RKO (cell line): ENCODE measurements at regions not wholly inside any gene's neighbourhood (a gene's known extent, or its start where the extent isn't known, plus 50 kb on each side); places are given as distances from the start of the nearest gene placed in this dataset.
"Not testable (repeated sequence)": the region's sequence is repeated elsewhere in the genome, so short reads cannot be mapped to it uniquely, and the experiment has no call there.

Experiments used
- DNase-seq: peaks from one replicate; pipeline ENCODE4 v3.0.0-alpha.2; 2016; ENCODE audit warnings: low spot score

- no peak for DNase-seq
These were observed 98.0 kb upstream of the EFEMP1 start for GRCh38 chr2:56021579-56021978.

GRCh38 chr2:56025469-56026193 is 102.0 kb upstream of the EFEMP1 start:
- no peak for DNase-seq

- no peak for DNase-seq
These were observed 103.2 kb upstream of the EFEMP1 start for GRCh38 chr2:56026828-56027227.

GRCh38 chr2:56030062-56030461 is 106.5 kb upstream of the EFEMP1 start:
- DNase-seq, result no peak

- DNase-seq, result no peak
These were observed 107.3 kb upstream of the EFEMP1 start for GRCh38 chr2:56030901-56031300.

- no peak for DNase-seq
These were observed 110.7 kb upstream of the EFEMP1 start for GRCh38 chr2:56034258-56034657.

- DNase-seq, result no peak
These were observed 116.6 kb upstream of the EFEMP1 start for GRCh38 chr2:56040189-56040588.

- DNase-seq, result no peak
These were observed 117.3 kb upstream of the EFEMP1 start for GRCh38 chr2:56040834-56041233.

- no peak for DNase-seq
These were observed 123.6 kb upstream of the EFEMP1 start for GRCh38 chr2:56047136-56047535.

GRCh38 chr2:56049233-56049845 is 125.8 kb upstream of the EFEMP1 start:
- no peak for DNase-seq

- DNase-seq, result no peak
These were observed 130.1 kb upstream of the EFEMP1 start for GRCh38 chr2:56053679-56054078.

- DNase-seq, result no peak
These were observed 128.4 kb upstream of the CCDC85A start for GRCh38 chr2:56055405-56055804.

- DNase-seq, result not testable (repeated sequence)
These were observed 122.5 kb upstream of the CCDC85A start for GRCh38 chr2:56061327-56061726.

GRCh38 chr2:56068746-56069145 is 115.0 kb upstream of the CCDC85A start:
- no peak for DNase-seq

GRCh38 chr2:56077359-56077915 is 106.4 kb upstream of the CCDC85A start:
- peak; percentile 51 for DNase-seq

- DNase-seq, result no peak
These were observed 101.1 kb upstream of the CCDC85A start for GRCh38 chr2:56082665-56083064.

GRCh38 chr2:56084111-56084901 is 99.5 kb upstream of the CCDC85A start:
- DNase-seq, result no peak

GRCh38 chr2:56086336-56086735 is 97.5 kb upstream of the CCDC85A start:
- DNase-seq, result no peak

- no peak for DNase-seq
These were observed 95.4 kb upstream of the CCDC85A start for GRCh38 chr2:56088411-56088810.

- DNase-seq, result no peak
These were observed 93.9 kb upstream of the CCDC85A start for GRCh38 chr2:56089931-56090330.

- DNase-seq, result no peak
These were observed 83.8 kb upstream of the CCDC85A start for GRCh38 chr2:56099963-56100362.

- DNase-seq, result no peak
These were observed 82.9 kb upstream of the CCDC85A start for GRCh38 chr2:56100791-56101312.

- DNase-seq, result no peak
These were observed 81.7 kb upstream of the CCDC85A start for GRCh38 chr2:56102098-56102497.
